ENCODE measurements at regions not wholly inside any gene's neighbourhood (a gene's known extent, or its start where the extent isn't known, plus 50 kb on each side); places are given as distances from the start of the nearest gene placed in this dataset.
"Not testable (repeated sequence)": the region's sequence is repeated elsewhere in the genome, so short reads cannot be mapped to it uniquely, and the experiment has no call there.

- DNase-seq: no peak
- Mint-ChIP-seq H3K4me1 (no peaks in the 10 kb centered on the region), H3K27me3 (ENCODE audit: low read depth, poor library complexity) (no peaks in the 10 kb centered on the region), H3K36me3 (ENCODE audit: low read depth) (no peaks in the 10 kb centered on the region), H3K4me3 (no peak overlapping the region), H3K9me3 (no peaks in the 10 kb centered on the region), H3K27ac (no peak overlapping the region)
- TF ChIP-seq, protein P1, sequence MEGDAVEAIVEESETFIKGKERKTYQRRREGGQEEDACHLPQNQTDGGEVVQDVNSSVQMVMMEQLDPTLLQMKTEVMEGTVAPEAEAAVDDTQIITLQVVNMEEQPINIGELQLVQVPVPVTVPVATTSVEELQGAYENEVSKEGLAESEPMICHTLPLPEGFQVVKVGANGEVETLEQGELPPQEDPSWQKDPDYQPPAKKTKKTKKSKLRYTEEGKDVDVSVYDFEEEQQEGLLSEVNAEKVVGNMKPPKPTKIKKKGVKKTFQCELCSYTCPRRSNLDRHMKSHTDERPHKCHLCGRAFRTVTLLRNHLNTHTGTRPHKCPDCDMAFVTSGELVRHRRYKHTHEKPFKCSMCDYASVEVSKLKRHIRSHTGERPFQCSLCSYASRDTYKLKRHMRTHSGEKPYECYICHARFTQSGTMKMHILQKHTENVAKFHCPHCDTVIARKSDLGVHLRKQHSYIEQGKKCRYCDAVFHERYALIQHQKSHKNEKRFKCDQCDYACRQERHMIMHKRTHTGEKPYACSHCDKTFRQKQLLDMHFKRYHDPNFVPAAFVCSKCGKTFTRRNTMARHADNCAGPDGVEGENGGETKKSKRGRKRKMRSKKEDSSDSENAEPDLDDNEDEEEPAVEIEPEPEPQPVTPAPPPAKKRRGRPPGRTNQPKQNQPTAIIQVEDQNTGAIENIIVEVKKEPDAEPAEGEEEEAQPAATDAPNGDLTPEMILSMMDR (IDR thresholded peaks at IDR 0.05): no peak
Observed at GRCh38 chr11:109680127-109680526, 258.1 kb downstream of the C11orf87 start.

GRCh38 chr11:109682788-109683187 is 260.8 kb downstream of the C11orf87 start:
- H3K36me3 Mint-ChIP-seq (ENCODE audit: low read depth); H3K27me3 Mint-ChIP-seq (ENCODE audit: low read depth, poor library complexity); H3K4me1 Mint-ChIP-seq; DNase-seq; H3K4me3 Mint-ChIP-seq; H3K9me3 Mint-ChIP-seq; H3K27ac Mint-ChIP-seq: not testable (repeated sequence)

DNA sequence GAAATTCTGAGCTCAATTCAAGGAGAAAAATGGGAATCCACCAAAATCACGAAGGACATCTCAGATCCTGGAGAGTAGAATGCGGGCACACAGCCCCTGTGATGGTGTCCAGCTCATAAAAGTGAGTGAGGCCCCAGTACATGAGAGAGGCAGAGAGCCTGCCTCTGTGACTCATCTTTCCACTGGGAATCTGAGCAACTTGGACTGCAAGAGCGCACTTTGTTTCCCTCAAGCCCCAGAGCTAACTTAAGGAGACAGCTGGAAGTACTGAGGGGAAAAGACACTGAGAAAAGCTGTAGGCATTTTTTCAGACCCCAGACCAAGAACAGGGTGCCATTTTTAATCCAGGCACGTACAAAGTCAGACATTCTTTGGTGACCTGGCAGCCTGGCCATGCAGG is 273.7 kb downstream of the C11orf87 start:
- TF ChIP-seq, protein P1 (IDR thresholded peaks at IDR 0.05): no peak
- Mint-ChIP-seq H3K4me1 (no peaks in the 10 kb centered on the region), H3K4me3 (no peak overlapping the region), H3K36me3 (ENCODE audit: low read depth) (peaks cover 33% of the 10 kb centered on the region), H3K27ac (no peak overlapping the region), H3K9me3 (peaks cover 69% of the 10 kb centered on the region), H3K27me3 (ENCODE audit: low read depth, poor library complexity) (no peaks in the 10 kb centered on the region)
- DNase-seq: no peak

- Mint-ChIP-seq H3K27me3 (ENCODE audit: low read depth, poor library complexity) (no peaks in the 10 kb centered on the region), H3K4me1 (no peaks in the 10 kb centered on the region), H3K9me3 (peaks cover 73% of the 10 kb centered on the region), H3K4me3 (no peak overlapping the region), H3K27ac (no peak overlapping the region), H3K36me3 (ENCODE audit: low read depth) (peaks cover 33% of the 10 kb centered on the region)
- no peak for DNase-seq
- TF ChIP-seq, protein P1 (IDR thresholded peaks at IDR 0.05): no peak
Observed at GRCh38 chr11:109696191-109696897, 274.4 kb downstream of the C11orf87 start.

GRCh38 chr11:109697140-109697843 is 275.3 kb downstream of the C11orf87 start:
- peaks cover 33% of the 10 kb centered on the region for H3K36me3 Mint-ChIP-seq (ENCODE audit: low read depth)
- no peak overlapping the region for H3K4me3 Mint-ChIP-seq
- no peaks in the 10 kb centered on the region for H3K27me3 Mint-ChIP-seq (ENCODE audit: low read depth, poor library complexity)
- no peak overlapping the region for H3K27ac Mint-ChIP-seq
- TF ChIP-seq, protein P1 (IDR thresholded peaks at IDR 0.05): peak; percentile 53
- peaks cover 78% of the 10 kb centered on the region for H3K9me3 Mint-ChIP-seq
- peak; percentile 8 for DNase-seq
- no peaks in the 10 kb centered on the region for H3K4me1 Mint-ChIP-seq

- DNase-seq: no peak
- Mint-ChIP-seq H3K9me3 (peaks cover 78% of the 10 kb centered on the region), H3K36me3 (ENCODE audit: low read depth) (peaks cover 33% of the 10 kb centered on the region), H3K4me1 (no peaks in the 10 kb centered on the region), H3K27ac (no peak overlapping the region), H3K4me3 (no peak overlapping the region), H3K27me3 (ENCODE audit: low read depth, poor library complexity) (no peaks in the 10 kb centered on the region)
- TF ChIP-seq, protein P1 (IDR thresholded peaks at IDR 0.05): no peak
Observed at GRCh38 chr11:109698237-109698636, 276.2 kb downstream of the C11orf87 start.
